OCI-LY7 (cell line): ENCODE measurements at regions not wholly inside any gene's neighbourhood (a gene's known extent, or its start where the extent isn't known, plus 50 kb on each side); places are given as distances from the start of the nearest gene placed in this dataset.
"Not testable (repeated sequence)": the region's sequence is repeated elsewhere in the genome, so short reads cannot be mapped to it uniquely, and the experiment has no call there.

Source experiments
- CTCF ChIP-seq: fragments of 200-600 bp; sonication (generic); conservative IDR thresholded peaks from 2 replicates; pipeline ENCODE4 v1.5.1; 2014; ENCODE audit warnings: mild to moderate bottlenecking, antibody characterized with exemption, low read length, moderate library complexity, mixed read lengths
- EZH2phosphoT487 ChIP-seq: fragments of 200-600 bp; sonication (generic); IDR thresholded peaks from 2 replicates; pipeline ENCODE4 v1.6.1; 2018; ENCODE audit warnings: low read depth, borderline replicate concordance, mild to moderate bottlenecking, mixed run types, antibody characterized with exemption, low read length, moderate library complexity, mixed read lengths

GRCh38 chr6:147694556-147694955 is 186.1 kb downstream of the SAMD5 start:
- not testable (repeated sequence) for TF ChIP-seq CTCF, EZH2phosphoT487
